CD1c-positive myeloid dendritic cell (primary cell): ENCODE measurements at regions not wholly inside any gene's neighbourhood (a gene's known extent, or its start where the extent isn't known, plus 50 kb on each side); places are given as distances from the start of the nearest gene placed in this dataset.
A peak's percentile ranks its signal among the peaks of the same experiment; 100 is the strongest.

Experiments
- DNase-seq: peaks from one replicate; pipeline ENCODE4 v3.0.0-alpha.2; 2016; ENCODE audit errors: extremely low spot score

- no peak for DNase-seq
Measured at GRCh38 chr3:6091262-6091661, 769.7 kb upstream of the GRM7 start.

DNA sequence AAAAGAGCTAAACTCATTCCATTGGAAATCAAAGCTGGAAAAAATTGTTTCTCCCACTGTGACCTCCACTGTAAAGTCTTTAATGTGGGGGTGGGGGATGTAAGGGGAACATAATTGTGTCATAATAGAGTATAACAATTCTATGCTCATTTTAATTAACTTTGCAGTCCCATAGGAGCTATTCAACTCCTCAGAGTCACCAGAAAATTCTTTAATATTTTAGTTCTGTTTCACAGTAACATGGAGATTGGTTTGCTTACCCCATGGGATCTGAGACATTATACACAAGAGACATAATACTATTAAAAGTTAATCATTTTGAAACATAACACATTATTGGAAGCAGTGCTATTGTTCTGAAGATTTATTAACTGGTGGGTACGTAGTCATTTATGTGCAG lies 765.9 kb upstream of the GRM7 start:
- DNase-seq: no peak

GRCh38 chr3:6097021-6097420 lies 763.9 kb upstream of the GRM7 start:
- DNase-seq: no peak

- no peak for DNase-seq
Measured at GRCh38 chr3:6097556-6097955, 763.4 kb upstream of the GRM7 start.

DNA sequence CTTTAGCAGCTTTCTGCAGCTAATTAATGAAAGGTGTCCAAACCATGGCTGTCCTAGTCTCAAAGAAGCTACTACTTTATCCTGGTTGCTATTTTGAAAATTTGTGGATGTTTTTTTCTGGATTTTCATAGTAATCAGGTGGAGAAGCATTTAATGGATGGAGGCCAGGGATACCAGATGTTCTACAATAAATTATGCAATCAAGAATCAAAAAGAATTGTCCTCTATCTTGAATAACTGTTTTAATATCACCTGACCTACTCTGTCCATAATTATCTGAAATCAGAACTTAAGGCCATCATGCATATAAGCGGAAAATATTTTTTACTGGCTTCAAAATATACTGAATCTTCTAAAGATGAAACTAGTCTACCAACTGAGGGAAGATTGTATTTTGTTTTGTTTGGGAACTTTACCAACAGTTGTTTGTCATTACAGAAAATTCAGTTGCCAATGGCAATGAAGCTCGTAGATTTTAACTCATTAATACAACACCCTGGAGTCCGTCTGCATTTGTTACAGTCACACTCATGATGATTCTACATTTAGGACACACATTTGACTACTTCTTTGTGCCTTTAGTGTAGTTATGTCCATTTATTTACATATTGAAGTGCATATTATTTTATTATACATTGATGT lies 762.3 kb upstream of the GRM7 start:
- no peak for DNase-seq

- DNase-seq: no peak
Measured at GRCh38 chr3:6099458-6100075, 761.3 kb upstream of the GRM7 start.

DNA sequence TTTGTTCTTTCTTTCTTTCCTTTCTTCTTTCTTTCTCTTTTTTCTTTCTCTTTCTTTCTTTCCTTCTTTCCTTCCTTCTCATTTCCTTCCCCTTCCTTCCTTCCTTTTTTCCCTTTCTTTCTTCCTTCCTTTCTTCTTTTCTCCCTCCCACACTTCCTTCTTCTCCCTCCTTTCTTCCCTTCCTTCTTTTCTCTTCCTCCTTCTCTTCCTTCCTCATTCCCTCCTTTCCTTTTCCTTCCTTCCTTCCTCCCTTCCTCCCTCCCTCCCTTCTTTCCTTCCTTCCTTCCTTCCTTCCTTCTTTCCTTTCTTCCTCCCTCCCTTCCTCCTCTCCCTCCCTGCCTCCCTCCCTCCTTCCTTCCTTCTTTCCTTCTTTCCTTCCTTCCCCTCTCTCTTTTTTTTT lies 755.7 kb upstream of the GRM7 start:
- DNase-seq: no peak

GRCh38 chr3:6108957-6109356 lies 752.0 kb upstream of the GRM7 start:
- DNase-seq: no peak

- no peak for DNase-seq
Measured at GRCh38 chr3:6110451-6110850, 750.5 kb upstream of the GRM7 start.

- DNase-seq: no peak
Measured at GRCh38 chr3:6112546-6112945, 748.4 kb upstream of the GRM7 start.

GRCh38 chr3:6113338-6113737 lies 747.6 kb upstream of the GRM7 start:
- DNase-seq: no peak

DNA sequence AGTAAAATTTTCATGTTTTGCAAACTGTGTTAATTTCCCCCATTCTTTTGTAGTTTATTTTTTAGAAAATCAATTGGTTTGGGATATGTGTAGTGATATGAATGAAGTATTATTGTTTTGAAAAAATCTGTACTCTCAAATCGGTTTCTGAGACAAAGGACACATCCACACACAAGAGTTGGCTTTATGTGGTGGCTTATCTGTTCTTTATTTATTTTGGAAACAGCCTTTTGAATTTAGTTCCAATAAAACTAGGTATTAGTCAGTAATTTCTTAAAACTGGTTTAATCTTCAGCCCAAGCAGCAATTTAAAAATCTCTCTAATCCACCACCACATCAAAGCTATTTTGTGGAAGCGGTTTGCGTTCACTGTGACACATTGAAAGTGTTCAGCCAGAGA lies 741.5 kb upstream of the GRM7 start:
- DNase-seq: no peak

DNA sequence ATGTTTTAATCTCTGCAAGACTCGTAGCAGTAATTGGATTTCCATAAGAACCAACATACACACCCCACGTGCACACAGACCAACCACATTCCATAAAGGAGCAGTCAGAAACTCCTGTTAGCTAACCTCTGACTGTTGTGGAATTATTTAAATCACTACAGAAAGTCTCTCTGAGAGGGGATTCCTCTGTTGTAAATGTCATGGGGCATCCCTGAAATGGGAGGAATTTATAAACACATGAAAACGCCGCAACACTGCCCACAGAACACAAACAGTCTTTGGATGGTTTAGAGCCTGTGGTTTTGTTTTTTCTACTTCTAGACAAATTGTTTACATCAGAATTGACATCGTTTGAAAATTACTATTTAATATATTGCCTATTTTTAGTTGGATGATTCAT lies 740.1 kb upstream of the GRM7 start:
- DNase-seq: no peak

GRCh38 chr3:6124875-6125274 lies 736.0 kb upstream of the GRM7 start:
- no peak for DNase-seq

GRCh38 chr3:6125520-6125919 lies 735.4 kb upstream of the GRM7 start:
- DNase-seq: no peak

DNA sequence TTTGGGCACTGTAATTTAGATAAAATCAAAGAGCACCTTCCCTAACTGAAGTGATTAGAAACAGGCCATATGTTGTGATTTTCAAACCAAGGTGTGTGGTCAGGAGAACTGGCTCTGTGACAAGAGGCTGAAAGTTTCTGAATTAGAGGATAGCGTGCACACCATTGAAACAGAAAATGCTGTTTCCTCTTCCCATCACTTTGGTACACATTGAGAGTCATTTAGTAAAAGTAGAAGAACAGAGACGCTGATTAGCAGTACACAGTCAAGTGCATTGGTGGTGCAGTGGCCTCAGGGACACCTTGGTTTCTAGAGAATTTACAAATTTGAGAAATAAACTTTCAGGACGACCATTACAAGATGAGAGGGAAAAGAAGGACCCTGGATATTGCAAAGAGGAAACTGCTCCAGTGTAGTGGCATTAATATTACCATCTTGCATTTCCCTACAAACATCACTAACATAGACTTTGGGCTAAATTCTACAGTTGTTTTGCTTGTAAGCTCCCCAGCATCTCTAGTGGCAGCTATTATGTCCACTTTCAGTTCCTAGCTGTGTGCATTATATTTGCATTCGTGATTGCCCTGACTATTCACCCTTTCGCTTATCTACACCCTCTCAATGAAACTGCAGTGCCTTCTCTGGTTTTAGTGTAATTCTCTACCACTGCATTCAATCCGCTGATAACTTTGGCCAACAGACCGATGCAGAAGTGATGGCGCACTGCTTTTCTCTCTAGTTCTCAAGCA lies 728.1 kb upstream of the GRM7 start:
- no peak for DNase-seq

- DNase-seq: no peak
Measured at GRCh38 chr3:6142707-6143106, 718.2 kb upstream of the GRM7 start.

DNA sequence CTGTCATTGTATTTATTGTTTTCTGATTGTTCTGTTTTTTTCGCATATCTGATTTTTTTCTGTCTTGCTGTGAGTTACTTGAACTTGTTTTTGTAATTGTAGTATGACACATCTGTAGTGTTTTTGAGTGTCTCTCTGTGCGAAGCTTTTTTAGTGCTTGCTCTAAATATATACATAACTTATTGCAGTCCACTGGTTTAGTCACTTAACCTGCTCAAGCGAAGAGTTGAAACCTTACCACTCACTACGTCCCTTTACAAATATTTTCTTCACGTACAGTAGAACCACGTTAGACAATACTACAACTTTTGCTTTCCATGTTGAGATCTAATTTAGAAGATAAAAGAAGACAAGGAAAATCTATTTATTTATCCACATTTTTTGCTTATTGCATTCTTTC lies 713.0 kb upstream of the GRM7 start:
- no peak for DNase-seq

DNA sequence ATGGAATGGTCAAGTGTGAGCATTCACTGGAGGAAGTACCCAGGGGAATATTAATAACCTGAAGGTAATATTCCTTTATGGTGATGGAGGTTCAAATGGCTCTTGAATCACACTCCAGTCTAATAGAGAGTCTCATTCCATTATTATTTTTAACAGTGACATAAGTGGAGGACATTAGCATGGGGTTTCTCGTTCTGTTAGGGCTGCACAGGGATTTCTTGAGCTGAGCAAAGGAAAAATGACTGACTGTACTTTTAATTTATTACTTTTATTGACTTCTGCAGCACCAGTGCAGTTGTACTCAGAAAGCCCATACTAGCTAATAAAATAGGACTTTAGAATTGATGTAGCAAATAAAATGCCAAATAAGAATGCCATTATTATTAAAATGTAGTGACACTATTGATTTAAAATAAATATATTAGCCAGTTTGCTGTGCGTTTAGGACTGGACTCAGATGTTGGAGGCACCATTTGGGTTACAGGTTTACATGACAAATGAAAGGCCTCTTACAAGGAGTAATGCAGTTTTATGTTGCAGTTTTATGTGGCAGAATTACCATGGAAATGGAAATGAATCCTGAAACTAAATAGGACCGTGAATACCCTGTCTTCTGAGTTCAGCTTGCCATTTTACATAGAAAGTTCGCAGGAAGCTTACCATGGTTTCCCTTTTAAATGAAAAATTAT lies 705.1 kb upstream of the GRM7 start:
- DNase-seq: no peak

DNA sequence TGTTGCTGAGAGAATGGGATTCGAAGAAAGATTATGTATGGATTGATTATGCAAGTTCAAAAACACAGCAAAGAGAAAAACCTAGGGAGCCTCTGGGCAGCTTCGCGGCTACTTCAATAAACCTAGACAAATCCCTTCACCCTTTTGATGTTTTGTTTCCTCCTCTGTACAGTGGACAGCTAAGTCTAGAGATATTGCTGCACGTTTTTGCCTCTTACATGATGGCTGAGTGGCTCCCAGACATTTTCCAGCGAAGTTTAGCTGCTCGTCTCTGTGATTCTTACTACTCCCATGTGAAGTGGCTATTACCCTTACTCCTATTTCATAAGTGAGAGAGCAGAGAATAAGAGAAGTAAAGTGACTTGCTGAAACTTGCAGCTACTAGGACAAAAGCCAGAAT lies 695.0 kb upstream of the GRM7 start:
- DNase-seq: no peak

GRCh38 chr3:6168256-6168655 lies 692.7 kb upstream of the GRM7 start:
- peak; percentile 14 for DNase-seq

- DNase-seq: no peak
Measured at GRCh38 chr3:6172871-6173642, 687.9 kb upstream of the GRM7 start.
